ENCODE measurements at regions not wholly inside any gene's neighbourhood (a gene's known extent, or its start where the extent isn't known, plus 50 kb on each side); places are given as distances from the start of the nearest gene placed in this dataset.

DNA sequence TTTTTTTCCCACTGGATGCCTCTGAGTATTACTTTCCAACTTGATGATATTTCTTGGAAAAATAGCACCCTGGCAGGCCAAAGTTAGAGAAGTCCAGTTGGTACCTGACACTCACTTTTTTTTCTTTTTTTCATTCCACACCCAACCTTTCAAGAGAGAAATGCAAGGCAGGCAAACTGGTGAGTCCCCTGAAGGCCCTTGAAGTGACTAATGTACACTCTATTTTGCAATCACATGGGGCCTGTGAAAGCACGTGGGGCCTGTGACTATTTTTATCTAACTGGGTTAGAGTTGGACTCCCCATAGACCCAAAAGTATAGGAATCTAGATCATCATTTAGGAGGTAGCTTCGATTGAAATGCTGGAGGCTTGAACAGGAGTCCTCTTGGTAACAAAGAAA lies 316.7 kb downstream of the CHL1 start:
- TF ChIP-seq, protein P1, sequence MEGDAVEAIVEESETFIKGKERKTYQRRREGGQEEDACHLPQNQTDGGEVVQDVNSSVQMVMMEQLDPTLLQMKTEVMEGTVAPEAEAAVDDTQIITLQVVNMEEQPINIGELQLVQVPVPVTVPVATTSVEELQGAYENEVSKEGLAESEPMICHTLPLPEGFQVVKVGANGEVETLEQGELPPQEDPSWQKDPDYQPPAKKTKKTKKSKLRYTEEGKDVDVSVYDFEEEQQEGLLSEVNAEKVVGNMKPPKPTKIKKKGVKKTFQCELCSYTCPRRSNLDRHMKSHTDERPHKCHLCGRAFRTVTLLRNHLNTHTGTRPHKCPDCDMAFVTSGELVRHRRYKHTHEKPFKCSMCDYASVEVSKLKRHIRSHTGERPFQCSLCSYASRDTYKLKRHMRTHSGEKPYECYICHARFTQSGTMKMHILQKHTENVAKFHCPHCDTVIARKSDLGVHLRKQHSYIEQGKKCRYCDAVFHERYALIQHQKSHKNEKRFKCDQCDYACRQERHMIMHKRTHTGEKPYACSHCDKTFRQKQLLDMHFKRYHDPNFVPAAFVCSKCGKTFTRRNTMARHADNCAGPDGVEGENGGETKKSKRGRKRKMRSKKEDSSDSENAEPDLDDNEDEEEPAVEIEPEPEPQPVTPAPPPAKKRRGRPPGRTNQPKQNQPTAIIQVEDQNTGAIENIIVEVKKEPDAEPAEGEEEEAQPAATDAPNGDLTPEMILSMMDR (IDR thresholded peaks at IDR 0.05; ENCODE audit: insufficient read depth, low read depth, low read length, missing control alignments): no peak
- no peak for DNase-seq (ENCODE audit: low read depth)
- no peak overlapping the region for H3K4me3 ChIP-seq (ENCODE audit: low read depth, low read length)

GRCh38 chr3:514192-514591 lies 317.6 kb downstream of the CHL1 start:
- H3K4me3 ChIP-seq (ENCODE audit: low read depth, low read length): no peak overlapping the region
- TF ChIP-seq, protein P1 (IDR thresholded peaks at IDR 0.05; ENCODE audit: insufficient read depth, low read depth, low read length, missing control alignments): no peak
- DNase-seq (ENCODE audit: low read depth): no peak

GRCh38 chr3:519026-519425 lies 322.5 kb downstream of the CHL1 start:
- TF ChIP-seq, protein P1 (IDR thresholded peaks at IDR 0.05; ENCODE audit: insufficient read depth, low read depth, low read length, missing control alignments): no peak
- H3K4me3 ChIP-seq (ENCODE audit: low read depth, low read length): no peak overlapping the region
- no peak for DNase-seq (ENCODE audit: low read depth)

- DNase-seq (ENCODE audit: low read depth): no peak
- no peak overlapping the region for H3K4me3 ChIP-seq (ENCODE audit: low read depth, low read length)
- TF ChIP-seq, protein P1 (IDR thresholded peaks at IDR 0.05; ENCODE audit: insufficient read depth, low read depth, low read length, missing control alignments): no peak
These were observed 326.3 kb downstream of the CHL1 start for GRCh38 chr3:522888-523287.

DNA sequence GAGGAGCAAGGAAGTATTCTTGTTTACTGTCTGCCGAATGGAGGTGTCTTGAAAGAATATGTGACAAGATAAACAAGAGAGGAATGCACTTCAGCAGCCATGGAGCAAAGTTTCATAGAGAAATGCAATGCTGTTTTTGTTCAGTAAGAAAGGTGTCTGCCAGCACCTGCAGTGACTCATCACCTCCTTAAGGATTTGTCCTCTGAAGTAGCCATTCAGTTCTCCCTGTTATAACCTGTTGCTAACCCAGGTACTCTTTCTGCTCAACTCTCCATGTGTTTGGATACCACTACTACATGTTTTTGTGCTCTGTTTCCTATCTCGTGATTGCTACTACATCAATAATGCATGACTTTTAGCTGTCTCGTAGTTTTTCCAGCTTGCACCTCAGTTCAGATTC lies 328.9 kb downstream of the CHL1 start:
- TF ChIP-seq, protein P1 (IDR thresholded peaks at IDR 0.05; ENCODE audit: insufficient read depth, low read depth, low read length, missing control alignments): no peak
- no peak overlapping the region for H3K4me3 ChIP-seq (ENCODE audit: low read depth, low read length)
- DNase-seq (ENCODE audit: low read depth): no peak

- no peak overlapping the region for H3K4me3 ChIP-seq (ENCODE audit: low read depth, low read length)
- TF ChIP-seq, protein P1 (IDR thresholded peaks at IDR 0.05; ENCODE audit: insufficient read depth, low read depth, low read length, missing control alignments): no peak
- DNase-seq (ENCODE audit: low read depth): no peak
These were observed 339.2 kb downstream of the CHL1 start for GRCh38 chr3:535566-536416.

DNA sequence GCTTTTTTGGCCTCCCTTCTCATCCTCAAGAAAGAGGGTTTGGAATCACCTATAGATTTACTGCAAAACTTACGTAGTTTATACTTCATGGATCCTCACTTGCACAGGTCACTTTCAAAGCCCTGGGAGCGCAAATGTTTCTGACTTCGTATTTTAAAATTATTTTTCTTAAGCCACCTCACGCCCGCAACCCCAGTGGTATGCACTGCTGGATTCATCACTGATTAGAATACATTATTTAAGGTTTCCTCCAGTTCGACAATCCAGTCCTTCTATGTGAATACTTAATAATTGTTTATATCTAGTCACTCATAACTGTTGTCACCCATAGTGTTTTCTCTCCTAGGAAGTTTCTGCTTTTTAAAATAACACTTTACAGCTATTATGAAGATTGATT lies 339.9 kb downstream of the CHL1 start:
- TF ChIP-seq, protein P1 (IDR thresholded peaks at IDR 0.05; ENCODE audit: insufficient read depth, low read depth, low read length, missing control alignments): no peak
- no peak overlapping the region for H3K4me3 ChIP-seq (ENCODE audit: low read depth, low read length)
- DNase-seq (ENCODE audit: low read depth): no peak
